Ovary (tissue), 7 donors: ENCODE measurements at regions not wholly inside any gene's neighbourhood (a gene's known extent, or its start where the extent isn't known, plus 50 kb on each side); places are given as distances from the start of the nearest gene placed in this dataset.

Source experiments
- DNase-seq, 5 donors: peaks; one replicate each; pipeline ENCODE4 v3.0.0-alpha.2; 2019 to 2020
- H3K27ac ChIP-seq, 2 donors: fragments of 200-600 bp; one replicate each; pipeline versions ENCODE4 v1.5.1 to v1.8.0; 2019 to 2022
- H3K27me3 ChIP-seq: fragments of 200-600 bp; one replicate; pipeline ENCODE4 v1.8.0; 2022
- H3K36me3 ChIP-seq: fragments of 200-600 bp; sonication (generic); one replicate; pipeline ENCODE4 v1.5.1; 2019
- H3K4me1 ChIP-seq: one replicate; pipeline ENCODE4 v1.8.1; 2013; ENCODE audit warnings: mild to moderate bottlenecking, moderate library complexity; ENCODE audit not compliant: insufficient read depth
- H3K4me3 ChIP-seq: fragments of 200-600 bp; sonication (generic); one replicate; pipeline ENCODE4 v1.5.1; 2017
- H3K9me3 ChIP-seq, 2 donors: fragments of 200-600 bp in 1 of 2; sonication (generic) in 1 of 2; one replicate each; pipeline versions ENCODE4 v1.5.1 to v1.8.1; 2013 to 2019; ENCODE audit warnings: mild to moderate bottlenecking in 1 of 2, moderate library complexity in 1 of 2
- CTCF ChIP-seq, 3 donors: fragments of 450-650 bp in 2 of 3; fragments of 200-600 bp in 1 of 3; IDR thresholded peaks; one replicate each; pipeline versions ENCODE4 v1.5.1 to v1.8.0; 2016 to 2022; ENCODE audit warnings: antibody characterized with exemption in 3 of 3, mild to moderate bottlenecking in 1 of 3
- EP300 ChIP-seq: sonication (generic); formaldehyde crosslinking; IDR thresholded peaks from one replicate; pipeline ENCODE4 v1.6.1; 2017; ENCODE audit warnings: antibody characterized with exemption
- POLR2A ChIP-seq: fragments of 450-650 bp; IDR thresholded peaks from one replicate; pipeline ENCODE4 v1.6.1; 2017; ENCODE audit warnings: antibody characterized with exemption, mild to moderate bottlenecking, moderate library complexity
- WGBS, 3 donors: extraction: QIAGEN DNeasy Blood & Tissue Kit in 1 of 3; methylation state at CpG; one replicate each; pipeline versions ENCODE4 v1.1.5 to v1.1.7; 2013 to 2017; 5-methylcytosine and 5-hydroxymethylcytosine counted together
- intact Hi-C, 4 donors: fragments of 100-400 bp; cut with DNase I; formaldehyde crosslinking; loops; one replicate each; pipeline versions ENCODE4 v1.11.0 to v1.15.1; 2022 to 2023
- donor health status: DM: no; HTN: no; CAD: no; lungs with moderate emphysema.
- donor health status: DM: no; HTN: no; CAD: no.
- donor health status: Bipolar disorder and iron deficiency.
- donor health status: DM: no; HTN: no; CAD: no.
- donor health status: DM: yes; HTN: yes; CAD: no.

GRCh38 chr1:14334336-14335176 lies 263.9 kb upstream of the KAZN start:
- DNase-seq, result no peak
- no peaks in the 10 kb centered on the region for H3K36me3 ChIP-seq
- no peak overlapping the region for H3K27ac ChIP-seq
- no peaks in the 10 kb centered on the region for H3K4me1 ChIP-seq
- no peak for TF ChIP-seq CTCF (IDR thresholded peaks at IDR 0.05)
- TF ChIP-seq POLR2A, result no peak
- TF ChIP-seq EP300, result no peak
- H3K27me3 ChIP-seq, result no peaks in the 10 kb centered on the region
- H3K9me3 ChIP-seq, result no peaks in the 10 kb centered on the region
- intact Hi-C loops, result no loop called here
- WGBS, 3 donors, result 66 to 71% (median 68%) methylated on average over 7 of the region's 7 CpGs
- no peak overlapping the region for H3K4me3 ChIP-seq

DNA sequence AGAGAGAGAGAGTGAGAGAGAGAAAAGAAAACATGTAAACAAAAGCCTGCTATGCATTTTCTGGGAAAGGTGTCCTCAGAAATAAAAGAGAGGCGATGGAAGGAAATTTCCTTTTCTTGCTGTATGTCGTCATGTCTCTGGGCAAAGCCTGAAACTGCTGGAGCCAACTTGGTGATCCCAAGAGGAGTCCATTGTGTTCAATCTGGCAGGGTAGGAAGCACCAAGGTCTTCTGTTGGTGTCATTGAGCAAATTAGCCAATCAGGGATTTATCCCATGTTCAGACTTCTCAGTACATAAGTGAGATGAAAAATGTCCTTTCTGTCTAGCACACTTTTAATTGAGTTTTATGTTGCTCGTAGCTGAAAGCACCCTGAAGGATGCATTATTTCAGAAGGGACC lies 260.0 kb upstream of the KAZN start:
- Histone ChIP-seq H3K4me3 (no peak overlapping the region), H3K27ac (no peak overlapping the region)
- WGBS, 3 donors, result 86 to 92% (median 87%) methylated on average over 3 of the region's 3 CpGs

GRCh38 chr1:14339288-14339687 lies 259.2 kb upstream of the KAZN start:
- Histone ChIP-seq H3K36me3 (no peaks in the 10 kb centered on the region), H3K9me3 (no peaks in the 10 kb centered on the region), H3K4me3 (no peak overlapping the region), H3K4me1 (no peaks in the 10 kb centered on the region), H3K27me3 (no peaks in the 10 kb centered on the region), H3K27ac (no peak overlapping the region)
- no peak for DNase-seq
- intact Hi-C loops, result no loop called here
- WGBS, 3 donors, result 64 to 77% (median 73%) methylated on average over 5 of the region's 5 CpGs
- TF ChIP-seq EP300, result no peak
- TF ChIP-seq POLR2A, result no peak
- TF ChIP-seq CTCF (IDR thresholded peaks at IDR 0.05), result no peak

More for the DNA sequence above, 260.0 kb upstream of the KAZN start:
- no peak for TF ChIP-seq POLR2A
- no peak for TF ChIP-seq CTCF (IDR thresholded peaks at IDR 0.05)
- TF ChIP-seq EP300, result no peak
- no peak for DNase-seq
- Histone ChIP-seq H3K36me3 (no peaks in the 10 kb centered on the region), H3K9me3 (no peaks in the 10 kb centered on the region), H3K27me3 (no peaks in the 10 kb centered on the region), H3K4me1 (no peaks in the 10 kb centered on the region)
- intact Hi-C loops, result no loop called here

DNA sequence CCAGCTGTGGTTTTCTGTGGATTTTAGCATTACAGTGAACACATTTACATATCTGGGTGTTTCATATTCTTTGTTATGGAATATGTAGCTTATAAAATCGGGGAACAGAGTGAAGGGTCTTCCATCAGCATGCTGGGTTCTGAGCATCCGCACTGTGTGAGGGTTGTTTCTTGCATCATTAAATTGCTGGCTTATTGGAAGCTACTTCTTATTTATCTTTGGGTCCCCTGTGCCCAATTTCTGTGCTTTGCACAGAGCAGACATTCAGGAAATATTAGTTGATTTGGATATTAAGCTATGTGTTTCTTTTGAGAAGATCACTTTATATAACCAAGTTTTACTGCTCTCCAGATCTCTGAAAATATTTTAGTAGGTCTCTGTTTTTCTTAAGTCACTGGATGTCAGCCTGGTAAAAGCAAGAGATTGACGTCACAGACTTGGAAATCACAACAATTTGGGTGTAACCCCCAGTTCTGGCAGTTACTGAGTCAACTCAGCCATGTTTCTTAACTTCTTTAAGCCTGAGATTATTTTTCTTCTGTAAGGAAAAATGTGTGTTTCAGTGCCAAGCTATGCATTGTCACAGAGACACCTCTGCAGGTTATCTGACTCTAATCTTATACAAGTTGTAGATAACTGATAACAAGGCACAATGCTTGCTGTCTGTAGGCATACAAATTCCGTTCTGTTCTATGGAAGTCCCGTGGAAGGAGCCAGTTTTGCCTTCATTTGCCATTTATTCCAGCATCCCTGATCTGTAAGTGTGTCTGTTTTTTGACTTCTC lies 258.3 kb upstream of the KAZN start:
- Histone ChIP-seq H3K36me3 (no peaks in the 10 kb centered on the region), H3K4me3 (no peak overlapping the region), H3K27ac (no peak overlapping the region), H3K9me3 (no peaks in the 10 kb centered on the region), H3K4me1 (no peaks in the 10 kb centered on the region), H3K27me3 (no peaks in the 10 kb centered on the region)
- 62 to 69% (median 65%) methylated on average over 5 of the region's 5 CpGs for WGBS, 3 donors
- TF ChIP-seq EP300 (no peak), CTCF (IDR thresholded peaks at IDR 0.05) (no peak), POLR2A (no peak)
- DNase-seq, result no peak
- intact Hi-C loops, result no loop called here
